HG02623 (cell line): ENCODE measurements at regions not wholly inside any gene's neighbourhood (a gene's known extent, or its start where the extent isn't known, plus 50 kb on each side); places are given as distances from the start of the nearest gene placed in this dataset.
"Not testable (repeated sequence)": the region's sequence is repeated elsewhere in the genome, so short reads cannot be mapped to it uniquely, and the experiment has no call there.

Experiments
- ATAC-seq: cut with Tn5 transposase; IDR thresholded peaks from one replicate; pipeline ENCODE4 v1.9.1; 2021; ENCODE audit warnings: moderate library complexity; ENCODE audit not compliant: unreplicated experiment

DNA sequence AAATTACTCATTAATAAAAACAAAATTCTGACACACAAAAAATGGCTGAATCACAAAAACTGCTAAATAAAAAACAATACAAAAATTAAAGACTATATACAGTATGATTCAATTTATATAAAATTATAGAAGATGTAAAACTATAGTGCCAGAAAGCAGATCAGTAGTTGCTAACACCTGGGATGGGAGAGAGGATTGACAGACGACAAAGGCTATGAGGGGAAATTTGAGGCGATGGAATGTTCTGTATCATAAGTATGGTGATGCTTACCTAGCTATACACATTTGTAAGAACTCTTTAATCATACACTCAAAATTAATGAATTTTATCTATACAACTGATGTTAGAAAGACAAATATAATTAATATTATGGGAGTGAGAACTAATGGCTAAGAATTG, 247.9 kb upstream of the GJE1 start:
- no peak for ATAC-seq

DNA sequence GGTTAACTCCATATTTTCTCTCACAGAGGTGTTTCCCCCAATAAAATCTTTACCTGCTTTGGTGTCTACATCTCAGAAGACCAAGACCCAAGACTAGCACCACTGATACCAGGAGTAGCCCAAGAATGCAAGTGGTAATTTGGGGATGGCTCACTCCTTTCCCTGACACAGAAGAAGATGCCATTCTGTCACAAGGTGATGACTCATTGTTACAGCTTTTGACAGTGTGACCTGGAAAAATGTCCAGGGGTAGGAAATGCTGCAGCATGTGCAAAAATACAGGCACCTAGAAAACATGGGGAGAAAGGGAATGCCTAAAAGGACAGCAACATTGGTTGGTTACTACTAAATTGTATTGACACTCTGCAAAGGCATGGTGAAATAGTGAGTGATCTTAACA, 254.0 kb upstream of the GJE1 start:
- no peak for ATAC-seq

DNA sequence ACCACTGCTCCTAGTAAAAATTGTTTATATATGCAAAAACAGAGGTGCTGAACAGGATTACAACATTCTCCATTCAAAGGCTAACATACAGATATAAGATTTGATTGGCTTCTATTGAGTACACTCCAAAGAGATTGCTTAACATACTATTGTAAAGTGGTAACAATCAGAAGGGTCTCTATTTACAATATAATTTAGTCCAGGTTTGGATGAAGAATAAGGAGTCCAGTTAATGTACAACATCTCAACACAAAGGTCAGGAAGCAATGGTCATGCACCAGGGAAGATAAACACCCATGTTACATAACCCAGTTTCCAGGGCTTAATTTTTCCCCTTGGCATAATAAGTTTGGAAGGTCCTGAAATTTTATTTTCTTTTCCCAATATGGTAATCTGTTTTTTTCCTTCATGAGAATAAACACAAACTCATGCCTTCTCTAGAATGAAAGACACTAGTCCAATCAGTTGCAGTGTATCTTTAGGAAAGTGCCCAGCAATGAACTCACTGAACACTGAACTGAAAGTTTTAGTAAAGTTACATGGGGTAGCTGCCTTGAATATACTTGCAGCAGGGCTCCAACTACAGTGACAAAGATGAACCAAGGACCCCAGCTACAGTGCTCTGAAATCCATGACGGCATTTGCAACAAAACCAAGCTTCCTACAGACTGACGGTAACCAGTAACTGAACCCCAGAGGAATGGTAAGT, 255.3 kb upstream of the GJE1 start:
- no peak for ATAC-seq

DNA sequence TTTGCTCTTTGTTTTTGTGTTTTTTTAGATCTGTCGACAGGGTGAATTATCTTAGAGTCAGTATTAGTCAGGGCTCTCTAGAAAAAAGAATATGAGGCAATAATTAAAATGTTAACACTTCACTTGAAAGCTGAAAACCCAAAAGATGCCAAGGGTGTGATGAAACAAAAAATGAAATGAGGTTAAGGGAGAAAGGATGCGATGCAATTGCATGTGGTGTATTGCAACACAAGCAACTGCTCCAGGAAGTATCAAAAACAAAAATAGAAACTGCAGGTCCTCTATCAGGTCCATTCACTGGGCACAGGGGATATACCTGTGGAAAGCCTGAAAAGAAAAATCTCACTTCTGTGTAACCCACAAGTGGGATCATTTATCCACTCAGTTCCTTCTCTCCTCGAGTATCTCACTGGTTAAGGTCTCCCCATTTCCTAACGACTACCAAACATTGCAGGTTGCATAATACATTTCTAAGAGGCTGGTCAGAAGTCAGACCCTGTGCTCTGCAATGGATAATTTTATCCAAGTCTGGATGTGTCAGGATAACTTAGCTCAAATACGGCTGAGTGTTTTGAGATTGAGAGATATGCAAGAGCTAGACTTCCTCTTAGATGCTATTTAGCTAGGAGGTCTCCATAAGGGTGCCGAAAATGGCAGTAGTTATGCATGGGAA, 257.7 kb upstream of the GJE1 start:
- no peak for ATAC-seq

DNA sequence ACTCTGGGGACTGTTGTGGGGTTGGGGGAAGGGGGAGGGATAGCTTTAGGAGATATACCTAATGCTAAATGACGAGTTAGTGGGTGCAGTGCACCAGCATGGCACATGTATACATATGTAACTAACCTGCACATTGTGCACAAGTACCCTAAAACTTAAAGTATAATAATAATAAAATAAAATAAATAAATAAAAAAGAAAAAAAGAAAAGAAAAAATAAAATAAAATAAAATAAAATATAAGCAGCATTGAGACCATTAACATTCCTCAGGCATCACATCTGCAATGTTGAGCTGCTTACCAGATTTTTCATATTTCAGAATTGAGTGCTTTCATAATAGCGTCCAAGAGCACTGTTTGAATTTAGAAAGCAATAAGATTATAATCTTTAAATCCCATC, 263.2 kb upstream of the GJE1 start:
- not testable (repeated sequence) for ATAC-seq

DNA sequence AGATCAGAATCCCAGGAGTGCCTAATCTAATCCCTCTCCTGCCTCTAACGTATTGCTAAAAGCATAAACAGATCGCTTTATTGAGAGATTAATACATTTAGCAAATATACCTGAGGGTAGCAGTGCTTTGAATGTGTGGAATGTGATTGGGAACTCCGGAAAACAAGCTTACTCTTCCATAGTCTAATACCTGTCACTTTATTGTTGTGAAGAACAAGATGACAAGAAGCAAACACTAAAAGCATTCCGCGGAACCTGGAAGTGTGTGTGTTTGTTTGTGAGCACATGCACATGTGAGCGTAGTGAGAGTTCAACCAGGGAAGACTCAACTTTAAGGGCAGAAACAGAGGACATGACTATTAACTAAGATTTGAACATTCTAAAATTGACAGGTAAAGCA, 265.0 kb upstream of the GJE1 start:
- no peak for ATAC-seq

DNA sequence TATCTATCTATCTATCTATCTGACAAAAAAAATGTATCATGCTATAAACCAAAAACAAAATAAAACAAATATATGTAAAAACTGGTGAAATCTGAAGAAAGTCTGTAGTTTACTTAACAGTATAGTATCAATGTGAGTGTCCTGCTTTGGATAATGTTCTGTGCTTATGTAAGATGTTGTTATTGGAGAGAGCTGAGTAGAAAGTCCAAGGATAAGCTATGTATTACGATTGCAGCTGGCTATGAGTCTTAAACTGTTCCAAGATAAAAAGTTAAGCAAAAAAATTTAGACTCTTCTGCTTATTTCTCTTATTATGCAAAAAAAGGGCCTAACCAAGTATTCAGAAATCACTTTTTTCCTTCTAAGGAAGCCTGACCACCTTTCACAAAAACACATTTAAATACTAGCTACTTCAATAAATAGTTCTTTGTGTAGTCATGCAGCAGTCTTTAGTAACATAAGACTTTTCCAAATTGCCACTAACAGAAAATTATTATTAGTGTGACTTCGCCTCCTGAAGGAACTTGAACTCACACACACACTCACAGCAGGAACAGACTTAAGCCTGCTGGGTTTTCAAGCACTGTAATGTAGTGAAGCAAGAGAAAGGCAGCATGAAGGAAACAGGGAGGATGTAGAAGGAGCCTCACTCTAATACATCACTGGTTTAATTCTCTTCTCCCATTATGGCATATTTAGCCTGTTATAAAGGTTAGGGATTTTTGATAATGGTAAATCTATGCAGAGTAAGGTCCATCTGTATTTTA, 265.8 kb upstream of the GJE1 start:
- ATAC-seq, result no peak

DNA sequence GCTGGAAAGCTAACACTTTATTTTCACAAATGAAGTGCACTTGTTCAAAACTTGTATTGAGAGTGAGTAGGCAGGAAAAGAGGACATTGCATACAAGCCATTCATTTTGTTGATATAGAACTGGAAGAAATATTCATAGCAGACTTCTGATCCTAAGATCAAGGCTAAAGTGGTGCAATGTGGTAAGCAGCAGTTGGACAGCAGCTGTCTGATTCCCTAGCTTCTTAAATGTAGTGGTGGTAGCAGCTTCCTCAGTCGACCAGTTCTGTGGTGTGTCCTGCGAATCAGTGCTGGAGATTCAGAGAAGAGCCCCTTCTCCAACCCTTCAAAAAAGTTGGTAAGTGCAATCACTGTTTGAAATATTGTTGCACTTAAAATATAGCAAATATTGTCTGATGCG, 281.7 kb upstream of the GJE1 start:
- no peak for ATAC-seq

DNA sequence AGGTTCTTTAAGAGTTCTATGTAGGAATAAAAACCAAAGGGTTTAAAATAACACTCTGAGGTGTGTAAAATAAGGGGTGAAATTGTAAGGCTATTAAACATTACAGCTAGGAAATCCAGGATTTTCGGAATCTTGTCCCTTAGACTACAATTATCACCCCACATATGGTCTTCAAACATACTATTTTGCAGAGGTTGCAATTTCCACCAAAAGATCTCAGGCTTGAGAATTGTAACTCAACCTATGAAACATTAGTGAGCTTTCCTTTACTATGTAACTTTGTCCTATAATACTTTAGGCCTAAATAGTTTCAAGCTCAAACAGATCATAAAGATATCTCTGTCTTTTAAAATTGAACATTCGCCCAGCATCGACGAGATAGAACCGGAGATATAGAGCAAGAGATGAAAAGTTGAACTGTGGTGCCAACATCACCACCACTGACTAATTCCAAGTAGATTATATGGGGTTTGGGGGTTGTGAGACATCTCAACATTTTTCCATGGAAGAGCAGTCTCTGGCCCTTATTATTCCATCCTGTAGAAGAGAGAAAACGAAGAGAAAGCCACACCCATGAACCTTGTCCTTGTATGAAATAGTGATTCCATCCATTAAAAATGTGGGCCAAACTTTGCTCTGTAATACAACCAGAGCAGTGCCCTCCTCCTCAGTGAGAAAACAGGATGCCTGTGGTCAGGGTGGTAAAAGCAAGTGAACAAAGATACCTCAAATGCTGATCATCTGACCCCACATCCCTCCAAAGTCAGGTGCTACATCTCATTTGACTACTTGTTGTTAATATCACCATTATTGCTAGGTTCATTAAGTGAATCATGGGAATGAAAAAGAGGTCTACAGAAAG, 284.5 kb upstream of the GJE1 start:
- ATAC-seq, result no peak

DNA sequence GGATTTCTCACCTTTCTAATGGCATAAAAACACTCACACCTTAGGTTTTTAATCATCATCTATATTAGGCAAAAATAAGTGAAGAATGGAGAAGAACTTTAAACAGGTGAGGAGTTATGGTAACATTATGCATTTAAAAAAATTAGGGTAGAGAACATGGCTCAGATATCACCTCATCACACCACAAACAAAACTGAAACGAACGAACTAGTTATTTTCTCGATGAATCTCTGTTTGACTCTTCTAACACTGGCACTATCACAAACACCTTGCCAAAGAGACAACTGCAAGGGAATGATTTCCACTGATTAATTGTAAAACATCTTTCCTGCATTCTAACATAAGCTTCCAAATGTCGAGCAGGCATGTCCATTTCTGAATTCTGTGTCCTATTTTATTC, 286.1 kb upstream of the GJE1 start:
- no peak for ATAC-seq

DNA sequence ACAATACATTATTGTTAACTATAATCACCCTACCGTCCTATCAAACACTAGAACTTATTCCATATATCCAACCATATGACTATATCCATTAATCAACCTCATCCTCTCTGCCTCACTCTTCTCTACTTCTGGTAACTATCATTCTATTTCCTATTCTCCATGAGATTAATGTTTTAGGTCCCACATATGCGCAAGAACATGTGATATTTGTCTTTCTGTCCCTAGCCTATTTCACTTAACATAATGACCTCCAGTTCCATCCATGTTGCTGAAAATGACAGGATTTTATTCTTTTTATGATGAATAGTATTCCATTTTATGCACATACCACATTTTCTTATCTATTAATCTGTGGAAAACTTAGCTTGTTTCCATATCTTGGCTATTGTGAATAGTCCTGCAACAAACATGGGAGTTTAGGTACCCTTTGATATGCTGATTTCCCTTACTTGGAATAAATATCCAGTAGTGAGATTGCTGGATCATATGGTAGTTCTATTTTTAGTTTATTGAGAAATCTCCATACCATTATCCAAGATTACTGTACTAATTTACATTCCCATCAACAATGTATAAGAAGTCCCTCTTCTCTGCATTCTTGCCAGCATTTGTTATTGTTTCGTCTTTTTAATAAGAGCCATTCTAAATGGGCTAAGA, 289.4 kb upstream of the GJE1 start:
- no peak for ATAC-seq

DNA sequence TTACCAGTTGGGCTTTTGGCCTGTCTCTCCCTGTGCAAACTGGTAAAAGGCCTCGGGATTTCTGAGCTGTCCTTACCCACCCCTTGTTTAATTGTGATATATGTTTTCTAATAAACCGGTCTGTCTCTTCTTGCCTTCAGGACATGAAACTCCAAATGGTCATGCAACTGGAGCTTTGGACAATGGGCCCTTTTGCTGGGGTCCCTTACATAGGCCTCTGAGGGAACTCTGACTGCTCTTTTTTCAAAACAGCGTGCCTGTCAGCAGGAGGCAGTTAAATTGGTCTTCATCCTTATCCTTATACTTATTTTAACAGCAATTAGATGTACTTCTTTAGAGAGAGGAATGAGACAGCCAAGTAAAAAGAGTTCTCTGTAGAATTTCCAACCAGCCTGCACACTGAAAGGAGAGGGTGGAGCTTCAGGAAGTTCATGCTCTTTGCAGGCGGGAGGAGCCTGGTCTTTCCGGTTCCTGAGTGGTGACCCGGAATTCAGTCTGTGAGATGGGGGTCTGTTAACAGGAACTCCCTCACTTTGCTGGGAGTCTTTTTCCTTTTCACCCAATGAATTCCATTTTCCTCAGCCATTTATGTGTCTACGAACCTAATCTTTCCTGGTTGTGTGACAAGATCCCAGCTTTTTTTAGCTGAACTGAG, 299.6 kb upstream of the GJE1 start:
- ATAC-seq, result no peak

DNA sequence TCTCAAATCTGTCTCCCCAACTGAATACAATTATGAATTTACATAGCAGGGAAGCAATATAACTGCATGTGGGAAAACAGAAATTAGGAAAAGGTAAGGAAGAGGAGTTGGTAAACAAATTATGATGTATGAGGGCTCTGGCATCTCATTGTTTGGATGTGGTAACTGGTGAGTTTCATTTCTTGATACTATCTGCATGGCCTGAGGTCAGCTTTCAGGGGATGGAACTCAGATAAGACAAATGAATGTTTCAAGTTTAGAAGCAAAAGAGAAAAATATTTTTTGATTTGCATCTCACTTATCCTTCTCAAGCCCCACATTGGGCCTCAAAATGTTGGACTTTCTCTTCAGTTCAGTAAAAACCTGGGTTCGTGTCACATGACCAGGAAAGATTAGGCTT, 302.2 kb upstream of the GJE1 start:
- ATAC-seq, result no peak

DNA sequence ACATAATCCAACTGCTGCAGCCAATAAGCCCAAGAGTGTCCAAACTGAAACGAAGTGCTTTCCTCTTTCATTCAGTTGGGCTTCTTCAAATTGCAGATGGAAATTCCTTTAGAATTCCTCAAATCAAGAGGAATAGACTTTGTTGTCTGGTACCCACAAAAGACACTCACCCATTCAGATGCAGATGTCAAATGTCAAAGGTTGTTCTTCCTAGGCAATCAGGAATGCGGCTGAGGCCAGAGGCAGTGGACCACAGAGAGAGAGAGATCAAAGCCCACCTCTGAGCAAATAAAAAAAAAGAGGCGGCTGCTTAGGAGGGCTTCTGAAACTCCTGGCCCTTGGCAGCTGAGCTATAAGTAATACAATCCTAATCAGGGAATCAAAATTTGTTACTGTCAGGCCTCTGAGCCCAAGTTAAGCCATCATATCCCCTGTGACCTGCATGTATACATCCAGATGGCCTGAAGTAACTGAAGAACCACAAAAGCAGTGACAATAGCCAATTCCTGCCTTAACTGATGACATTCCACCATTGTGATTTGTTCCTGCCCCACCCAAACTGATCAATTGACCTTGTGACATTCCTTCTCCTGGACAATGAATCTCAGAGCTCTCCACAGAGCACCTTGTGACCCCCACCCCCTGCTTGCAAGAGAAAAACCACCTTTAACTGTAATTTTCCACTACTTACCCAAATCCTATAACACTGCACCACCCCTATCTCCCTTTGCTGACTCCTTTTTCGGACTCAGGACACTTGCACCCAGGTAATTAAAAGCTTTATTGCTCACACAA, 303.0 kb upstream of the GJE1 start:
- ATAC-seq, result no peak

DNA sequence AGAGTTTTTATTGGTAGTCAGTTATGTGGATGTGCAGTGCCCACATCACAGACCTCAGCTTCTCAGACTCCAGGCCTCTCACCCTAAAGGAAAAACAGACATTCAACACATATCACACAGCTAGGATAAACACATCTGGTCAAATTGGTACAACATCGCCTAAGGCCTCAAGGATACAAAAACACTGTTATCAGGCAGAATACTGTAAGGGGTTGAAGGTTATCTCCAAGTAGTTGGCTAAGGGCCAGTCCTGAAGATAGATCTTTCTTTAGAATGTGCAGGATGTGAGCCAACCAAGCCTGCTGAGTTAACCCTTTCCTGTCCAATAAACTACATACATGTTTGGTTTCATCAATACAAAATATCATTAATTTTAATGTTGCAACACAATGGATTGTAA, 308.4 kb upstream of the GJE1 start:
- ATAC-seq, result no peak

DNA sequence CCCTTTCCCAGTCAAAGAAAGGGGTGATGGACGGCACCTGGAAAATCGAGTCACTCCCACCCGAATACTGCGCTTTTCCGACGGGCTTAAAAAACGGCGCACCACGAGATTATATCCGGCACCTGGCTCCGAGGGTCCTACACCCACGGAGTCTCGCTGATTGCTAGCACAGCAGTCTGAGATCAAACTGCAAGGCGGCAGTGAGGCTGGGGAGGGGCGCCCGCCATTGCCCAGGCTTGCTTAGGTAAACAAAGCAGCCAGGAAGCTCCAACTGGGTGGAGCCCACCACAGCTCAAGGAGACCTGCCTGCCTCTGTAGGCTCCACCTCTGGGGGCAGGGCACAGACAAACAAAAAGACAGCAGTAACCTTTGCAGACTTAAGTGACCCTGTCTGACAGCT, 317.7 kb upstream of the GJE1 start:
- not testable (repeated sequence) for ATAC-seq

DNA sequence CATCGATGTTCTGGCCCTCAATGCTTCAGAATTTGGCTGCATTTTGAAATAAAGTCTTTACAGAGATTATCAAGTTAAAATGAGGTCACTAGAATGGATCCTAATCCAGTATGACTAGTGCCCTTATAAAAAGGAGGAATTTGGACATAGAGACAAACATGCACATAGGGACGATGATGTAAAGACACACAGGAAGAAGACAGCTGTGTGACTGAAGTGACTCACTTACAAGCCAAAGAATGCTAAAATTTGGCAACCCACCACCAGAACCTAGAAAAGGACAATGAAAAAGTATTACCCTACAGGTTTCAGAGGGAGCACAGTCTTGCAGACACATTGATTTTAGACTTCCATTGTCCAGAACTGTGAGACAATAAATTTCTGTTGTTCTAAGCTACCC, 322.8 kb upstream of the GJE1 start:
- no peak for ATAC-seq

DNA sequence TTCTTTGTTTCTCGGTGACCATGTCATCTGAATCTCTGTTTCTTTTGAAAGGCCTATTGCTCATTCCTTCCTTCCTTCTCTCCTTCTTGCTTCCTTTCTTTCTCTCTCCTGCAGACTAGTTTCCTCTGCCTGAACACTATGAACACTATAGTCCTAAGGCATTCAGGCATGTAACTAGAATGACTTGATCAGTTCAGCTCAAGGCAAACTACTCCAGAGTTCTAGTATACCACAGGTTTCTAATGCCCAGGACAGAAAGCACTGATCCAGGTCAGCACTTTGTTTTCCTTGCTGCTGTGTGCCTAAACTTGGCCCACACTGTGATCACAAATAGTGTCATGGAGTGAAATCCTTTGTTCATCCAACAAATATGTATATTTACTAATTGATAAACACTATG, 324.1 kb upstream of the GJE1 start:
- no peak for ATAC-seq

DNA sequence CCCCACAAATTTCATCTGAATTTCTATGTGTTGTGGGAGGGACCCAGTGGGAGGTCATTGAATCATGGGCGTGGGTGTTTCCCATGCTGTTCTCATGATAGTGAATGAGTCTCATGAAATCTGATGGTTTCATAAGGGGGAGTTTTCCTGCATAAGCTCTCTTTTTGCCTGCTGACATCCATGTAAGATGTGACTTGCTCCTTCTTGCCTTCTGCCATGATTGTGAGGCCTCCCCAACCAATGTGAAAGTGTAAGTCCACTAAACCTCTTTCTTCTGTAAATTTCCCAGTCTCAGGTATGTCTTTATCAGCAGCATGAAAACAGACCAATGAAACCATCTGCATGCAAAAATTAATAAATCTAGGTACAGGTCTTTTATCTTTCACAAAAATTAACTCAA, 331.8 kb upstream of the GJE1 start:
- not testable (repeated sequence) for ATAC-seq
